ENCODE measurements at regions not wholly inside any gene's neighbourhood (a gene's known extent, or its start where the extent isn't known, plus 50 kb on each side); places are given as distances from the start of the nearest gene placed in this dataset.

- TF ChIP-seq POLR2AphosphoS5 (IDR thresholded peaks at IDR 0.05; ENCODE audit: borderline replicate concordance, low read depth, low read length): no peak
- TF ChIP-seq EZH2 (IDR thresholded peaks at IDR 0.05): no peak
- no peak for TF ChIP-seq FOXP2 (optimal IDR thresholded peaks at IDR 0.05; ENCODE audit: control extremely low read depth, extremely low read length, insufficient read depth)
Observed at GRCh38 chr10:109215291-109216075, 707.8 kb downstream of the XPNPEP1 start.

All from SK-N-MC (cell line).